WTC11 (cell line): ENCODE measurements at regions not wholly inside any gene's neighbourhood (a gene's known extent, or its start where the extent isn't known, plus 50 kb on each side); places are given as distances from the start of the nearest gene placed in this dataset.

Source experiments
- ATAC-seq: fragments of 200-7000 bp; cut with Tn5 transposase; 2 replicates; pipeline ENCODE4 v1.10.0; 2021; ENCODE audit warnings: mild to moderate bottlenecking, moderate library complexity
- CTCF ChIA-PET: fragments of 300-600 bp; sonication (Branson Sonifier 250); formaldehyde crosslinking; loops from one replicate; lab custom pipeline; 2021; ENCODE audit warnings: antibody characterized with exemption; lab: Charles Lee
- POLR2A ChIA-PET: fragments of 350-600 bp; sonication (Branson Sonifier 250); formaldehyde crosslinking; loops from one replicate; lab custom pipeline; 2021; ENCODE audit warnings: antibody characterized with exemption; lab: Charles Lee
- DNase-seq: peaks from one replicate; pipeline ENCODE4 v3.0.0; 2021; ENCODE audit warnings: low spot score
- H3K27ac Mint-ChIP-seq: 2 replicates; pipeline ENCODE4 v1.8.0; 2021; ENCODE audit warnings: mixed read lengths
- H3K27me3 Mint-ChIP-seq: 2 replicates; pipeline ENCODE4 v1.8.0; 2021; ENCODE audit warnings: low read depth, mild to moderate bottlenecking, moderate library complexity, mixed read lengths
- H3K36me3 Mint-ChIP-seq: 2 replicates; pipeline ENCODE4 v1.8.0; 2021; ENCODE audit warnings: mixed read lengths
- H3K4me1 Mint-ChIP-seq: 2 replicates; pipeline ENCODE4 v1.8.0; 2022; ENCODE audit warnings: mixed read lengths
- H3K4me3 Mint-ChIP-seq: 2 replicates; pipeline ENCODE4 v1.8.0; 2021; ENCODE audit warnings: mild to moderate bottlenecking, moderate library complexity, mixed read lengths
- H3K9me3 Mint-ChIP-seq: 2 replicates; pipeline ENCODE4 v1.8.0; 2021; ENCODE audit warnings: mixed read lengths
- AR ChIP-seq: fragments of 250-450 bp; sonication (Bioruptor Pico); IDR thresholded peaks from 2 replicates; pipeline ENCODE4 v1.9.0; 2021; ENCODE audit warnings: mild to moderate bottlenecking
- ARID4B ChIP-seq: sonication (generic); formaldehyde crosslinking; IDR thresholded peaks from 2 replicates; pipeline ENCODE4 v1.8.0; 2023; ENCODE audit warnings: missing genetic modification reagents, mild to moderate bottlenecking, borderline replicate concordance
- EMX1 ChIP-seq: fragments of 250-450 bp; sonication (Bioruptor Pico); IDR thresholded peaks from 2 replicates; pipeline ENCODE4 v1.8.0; 2021; ENCODE audit warnings: mild to moderate bottlenecking
- FOXP1 ChIP-seq: sonication (generic); formaldehyde crosslinking; IDR thresholded peaks from 2 replicates; pipeline ENCODE4 v1.8.0; 2022; ENCODE audit warnings: missing genetic modification reagents, mild to moderate bottlenecking, moderate library complexity, borderline replicate concordance
- OVOL2 ChIP-seq: fragments of 250-450 bp; sonication (Bioruptor Pico); IDR thresholded peaks from 2 replicates; pipeline ENCODE4 v1.9.0; 2021; ENCODE audit warnings: mild to moderate bottlenecking, borderline replicate concordance
- PRRX2 ChIP-seq: fragments of 250-450 bp; sonication (Bioruptor Pico); IDR thresholded peaks from 2 replicates; pipeline ENCODE4 v1.8.0; 2021; ENCODE audit warnings: mild to moderate bottlenecking
- SOX15 ChIP-seq: fragments of 250-450 bp; sonication (Bioruptor Pico); IDR thresholded peaks from 2 replicates; pipeline ENCODE4 v1.9.0; 2021; ENCODE audit warnings: mild to moderate bottlenecking
- SP1 ChIP-seq: sonication (generic); formaldehyde crosslinking; conservative IDR thresholded peaks from 2 replicates; pipeline ENCODE4 v1.8.1; 2022; ENCODE audit warnings: missing genetic modification reagents
- ZNF138 ChIP-seq: sonication (generic); formaldehyde crosslinking; conservative IDR thresholded peaks from 2 replicates; pipeline ENCODE4 v1.8.1; 2022; ENCODE audit warnings: mild to moderate bottlenecking, moderate library complexity, missing genetic modification reagents
- TF ChIP-seq, protein P1 (sequence below): sonication (generic); formaldehyde crosslinking; IDR thresholded peaks from 2 replicates; pipeline ENCODE4 v1.8.1; 2022; ENCODE audit warnings: mild to moderate bottlenecking, moderate library complexity, missing genetic modification reagents
- TF ChIP-seq, protein P2 (sequence below): sonication (generic); formaldehyde crosslinking; IDR thresholded peaks from 2 replicates; pipeline ENCODE4 v1.8.0; 2022; ENCODE audit warnings: mild to moderate bottlenecking, missing genetic modification reagents
- TF ChIP-seq, protein P3 (sequence below): sonication (generic); formaldehyde crosslinking; IDR thresholded peaks from 2 replicates; pipeline ENCODE4 v1.8.1; 2022; ENCODE audit warnings: low read depth, missing genetic modification reagents, borderline replicate concordance
- TF ChIP-seq, protein P4 (sequence below): sonication (generic); formaldehyde crosslinking; IDR thresholded peaks from 2 replicates; pipeline ENCODE4 v1.8.0; 2022; ENCODE audit warnings: mild to moderate bottlenecking, missing genetic modification reagents
- TF ChIP-seq, protein P5 (sequence below): sonication (generic); formaldehyde crosslinking; IDR thresholded peaks from 2 replicates; pipeline ENCODE4 v1.8.1; 2023; ENCODE audit warnings: mild to moderate bottlenecking, missing genetic modification reagents, borderline replicate concordance

DNA sequence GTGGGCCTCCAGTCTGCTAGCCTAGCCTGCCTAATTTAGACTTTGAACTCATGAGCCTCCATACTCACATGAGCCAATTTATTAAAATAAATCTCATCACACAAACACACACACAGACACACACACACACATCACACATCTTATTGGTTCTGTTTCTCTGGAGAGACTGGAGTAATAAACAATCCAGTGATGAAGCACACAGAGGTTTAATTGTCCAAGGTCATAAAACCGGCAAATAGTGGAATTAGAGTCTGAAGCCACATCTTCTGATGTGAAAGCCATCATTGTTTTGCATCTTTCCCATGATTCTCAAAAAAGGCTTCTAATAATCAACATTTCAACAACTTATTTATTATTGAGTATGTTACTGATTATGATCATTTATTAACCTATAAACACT lies 249.4 kb upstream of the KCNH8 start:
- POLR2A ChIA-PET = no interaction called here
- H3K36me3 Mint-ChIP-seq = no peaks in the 10 kb centered on the region
- no peak overlapping the region for H3K27ac Mint-ChIP-seq
- no peak for TF ChIP-seq ZNF138 (CRISPR knock-in tag)
- TF ChIP-seq PRRX2 = no peak
- TF ChIP-seq, protein P1, sequence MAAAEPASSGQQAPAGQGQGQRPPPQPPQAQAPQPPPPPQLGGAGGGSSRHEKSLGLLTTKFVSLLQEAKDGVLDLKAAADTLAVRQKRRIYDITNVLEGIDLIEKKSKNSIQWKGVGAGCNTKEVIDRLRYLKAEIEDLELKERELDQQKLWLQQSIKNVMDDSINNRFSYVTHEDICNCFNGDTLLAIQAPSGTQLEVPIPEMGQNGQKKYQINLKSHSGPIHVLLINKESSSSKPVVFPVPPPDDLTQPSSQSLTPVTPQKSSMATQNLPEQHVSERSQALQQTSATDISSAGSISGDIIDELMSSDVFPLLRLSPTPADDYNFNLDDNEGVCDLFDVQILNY (CRISPR knock-in tag) = no peak
- TF ChIP-seq, protein P2, sequence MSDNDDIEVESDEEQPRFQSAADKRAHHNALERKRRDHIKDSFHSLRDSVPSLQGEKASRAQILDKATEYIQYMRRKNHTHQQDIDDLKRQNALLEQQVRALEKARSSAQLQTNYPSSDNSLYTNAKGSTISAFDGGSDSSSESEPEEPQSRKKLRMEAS (CRISPR knock-in tag) = no peak
- TF ChIP-seq FOXP1 = no peak
- TF ChIP-seq SP1 (CRISPR knock-in tag) = no peak
- no peak for TF ChIP-seq ARID4B (CRISPR knock-in tag)
- TF ChIP-seq, protein P3, sequence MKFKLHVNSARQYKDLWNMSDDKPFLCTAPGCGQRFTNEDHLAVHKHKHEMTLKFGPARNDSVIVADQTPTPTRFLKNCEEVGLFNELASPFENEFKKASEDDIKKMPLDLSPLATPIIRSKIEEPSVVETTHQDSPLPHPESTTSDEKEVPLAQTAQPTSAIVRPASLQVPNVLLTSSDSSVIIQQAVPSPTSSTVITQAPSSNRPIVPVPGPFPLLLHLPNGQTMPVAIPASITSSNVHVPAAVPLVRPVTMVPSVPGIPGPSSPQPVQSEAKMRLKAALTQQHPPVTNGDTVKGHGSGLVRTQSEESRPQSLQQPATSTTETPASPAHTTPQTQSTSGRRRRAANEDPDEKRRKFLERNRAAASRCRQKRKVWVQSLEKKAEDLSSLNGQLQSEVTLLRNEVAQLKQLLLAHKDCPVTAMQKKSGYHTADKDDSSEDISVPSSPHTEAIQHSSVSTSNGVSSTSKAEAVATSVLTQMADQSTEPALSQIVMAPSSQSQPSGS (CRISPR knock-in tag) = no peak
- TF ChIP-seq, protein P4, sequence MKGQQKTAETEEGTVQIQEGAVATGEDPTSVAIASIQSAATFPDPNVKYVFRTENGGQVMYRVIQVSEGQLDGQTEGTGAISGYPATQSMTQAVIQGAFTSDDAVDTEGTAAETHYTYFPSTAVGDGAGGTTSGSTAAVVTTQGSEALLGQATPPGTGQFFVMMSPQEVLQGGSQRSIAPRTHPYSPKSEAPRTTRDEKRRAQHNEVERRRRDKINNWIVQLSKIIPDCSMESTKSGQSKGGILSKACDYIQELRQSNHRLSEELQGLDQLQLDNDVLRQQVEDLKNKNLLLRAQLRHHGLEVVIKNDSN (CRISPR knock-in tag) = no peak
- TF ChIP-seq OVOL2 = no peak
- TF ChIP-seq EMX1 = no peak
- TF ChIP-seq, protein P5, sequence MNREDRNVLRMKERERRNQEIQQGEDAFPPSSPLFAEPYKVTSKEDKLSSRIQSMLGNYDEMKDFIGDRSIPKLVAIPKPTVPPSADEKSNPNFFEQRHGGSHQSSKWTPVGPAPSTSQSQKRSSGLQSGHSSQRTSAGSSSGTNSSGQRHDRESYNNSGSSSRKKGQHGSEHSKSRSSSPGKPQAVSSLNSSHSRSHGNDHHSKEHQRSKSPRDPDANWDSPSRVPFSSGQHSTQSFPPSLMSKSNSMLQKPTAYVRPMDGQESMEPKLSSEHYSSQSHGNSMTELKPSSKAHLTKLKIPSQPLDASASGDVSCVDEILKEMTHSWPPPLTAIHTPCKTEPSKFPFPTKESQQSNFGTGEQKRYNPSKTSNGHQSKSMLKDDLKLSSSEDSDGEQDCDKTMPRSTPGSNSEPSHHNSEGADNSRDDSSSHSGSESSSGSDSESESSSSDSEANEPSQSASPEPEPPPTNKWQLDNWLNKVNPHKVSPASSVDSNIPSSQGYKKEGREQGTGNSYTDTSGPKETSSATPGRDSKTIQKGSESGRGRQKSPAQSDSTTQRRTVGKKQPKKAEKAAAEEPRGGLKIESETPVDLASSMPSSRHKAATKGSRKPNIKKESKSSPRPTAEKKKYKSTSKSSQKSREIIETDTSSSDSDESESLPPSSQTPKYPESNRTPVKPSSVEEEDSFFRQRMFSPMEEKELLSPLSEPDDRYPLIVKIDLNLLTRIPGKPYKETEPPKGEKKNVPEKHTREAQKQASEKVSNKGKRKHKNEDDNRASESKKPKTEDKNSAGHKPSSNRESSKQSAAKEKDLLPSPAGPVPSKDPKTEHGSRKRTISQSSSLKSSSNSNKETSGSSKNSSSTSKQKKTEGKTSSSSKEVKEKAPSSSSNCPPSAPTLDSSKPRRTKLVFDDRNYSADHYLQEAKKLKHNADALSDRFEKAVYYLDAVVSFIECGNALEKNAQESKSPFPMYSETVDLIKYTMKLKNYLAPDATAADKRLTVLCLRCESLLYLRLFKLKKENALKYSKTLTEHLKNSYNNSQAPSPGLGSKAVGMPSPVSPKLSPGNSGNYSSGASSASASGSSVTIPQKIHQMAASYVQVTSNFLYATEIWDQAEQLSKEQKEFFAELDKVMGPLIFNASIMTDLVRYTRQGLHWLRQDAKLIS (CRISPR knock-in tag) = no peak
- TF ChIP-seq SOX15 (CRISPR knock-in tag) = no peak
- TF ChIP-seq AR (CRISPR knock-in tag) = no peak
- TF ChIP-seq, all 79 proteins: peak for 0
- H3K4me1 Mint-ChIP-seq = peaks cover 5% of the 10 kb centered on the region
- no peak for DNase-seq
- no peaks in the 10 kb centered on the region for H3K9me3 Mint-ChIP-seq
- H3K4me3 Mint-ChIP-seq = no peak overlapping the region
- CTCF ChIA-PET = no interaction called here
- ATAC-seq = no peak
- no peaks in the 10 kb centered on the region for H3K27me3 Mint-ChIP-seq
